ENCODE measurements at regions not wholly inside any gene's neighbourhood (a gene's known extent, or its start where the extent isn't known, plus 50 kb on each side); places are given as distances from the start of the nearest gene placed in this dataset.

GRCh38 chr3:30355622-30356021 lies 250.8 kb upstream of the TGFBR2 start:
- Histone ChIP-seq H3K4me1 (ENCODE audit: control insufficient read depth, extremely low read depth, insufficient read depth, low read length) (no peaks in the 10 kb centered on the region), H3K9me3 (ENCODE audit: control insufficient read depth, insufficient read depth, low read depth, low read length) (no peaks in the 10 kb centered on the region), H3K4me2 (ENCODE audit: extremely low read depth, insufficient read depth, low read length) (no peak overlapping the region), H3K36me3 (ENCODE audit: control insufficient read depth, insufficient read depth, low read length) (no peaks in the 10 kb centered on the region), H3K27me3 (ENCODE audit: control insufficient read depth, insufficient read depth, low read length) (no peaks in the 10 kb centered on the region), H3K79me2 (ENCODE audit: control insufficient read depth, insufficient read depth, low read length) (no peaks in the 10 kb centered on the region), H3K27ac (ENCODE audit: insufficient read depth, low read length) (no peak overlapping the region), H3K9ac (ENCODE audit: insufficient read depth, low read length) (no peak overlapping the region), H4K20me1 (ENCODE audit: control insufficient read depth, extremely low read depth, insufficient read depth, low read length) (no peaks in the 10 kb centered on the region), H2AFZ (ENCODE audit: low read length) (no peak overlapping the region), H3K4me3 (replicated peaks in 1 of 4; ENCODE audit: control extremely low read depth in 1 of 4, insufficient read depth in 1 of 4, low read depth in 3 of 4, low read length in 4 of 4) (no peak overlapping the region)
- peak in 1 of 2 donors; percentile 87 for DNase-seq (ENCODE audit: low read depth in 2 of 2)
- TF ChIP-seq EZH2 (IDR thresholded peaks at IDR 0.05; ENCODE audit: low read length, missing control alignments) = no peak
- no peak for TF ChIP-seq CTCF (conservative IDR thresholded peaks at IDR 0.05 in 1 of 2, IDR thresholded peaks at IDR 0.05 in 1 of 2; ENCODE audit: low read depth in 1 of 2, low read length in 2 of 2)

- DNase-seq (ENCODE audit: low read depth in 2 of 2) = peak in 1 of 2 donors; percentile 69
- no peak overlapping the region for H3K4me3 ChIP-seq (replicated peaks in 1 of 4; ENCODE audit: control extremely low read depth in 1 of 4, insufficient read depth in 1 of 4, low read depth in 3 of 4, low read length in 4 of 4)
- TF ChIP-seq CTCF (conservative IDR thresholded peaks at IDR 0.05 in 1 of 2, IDR thresholded peaks at IDR 0.05 in 1 of 2; ENCODE audit: low read depth in 1 of 2, low read length in 2 of 2) (no peak), EZH2 (IDR thresholded peaks at IDR 0.05; ENCODE audit: low read length, missing control alignments) (no peak)
- no peaks in the 10 kb centered on the region for H3K36me3 ChIP-seq (ENCODE audit: control insufficient read depth, insufficient read depth, low read length)
- no peaks in the 10 kb centered on the region for H3K79me2 ChIP-seq (ENCODE audit: control insufficient read depth, insufficient read depth, low read length)
- no peak overlapping the region for H3K4me2 ChIP-seq (ENCODE audit: extremely low read depth, insufficient read depth, low read length)
- no peaks in the 10 kb centered on the region for H3K4me1 ChIP-seq (ENCODE audit: control insufficient read depth, extremely low read depth, insufficient read depth, low read length)
- no peak overlapping the region for H3K27ac ChIP-seq (ENCODE audit: insufficient read depth, low read length)
- H3K27me3 ChIP-seq (ENCODE audit: control insufficient read depth, insufficient read depth, low read length) = no peaks in the 10 kb centered on the region
- no peak overlapping the region for H3K9ac ChIP-seq (ENCODE audit: insufficient read depth, low read length)
- no peak overlapping the region for H2AFZ ChIP-seq (ENCODE audit: low read length)
- H3K9me3 ChIP-seq (ENCODE audit: control insufficient read depth, insufficient read depth, low read depth, low read length) = no peaks in the 10 kb centered on the region
- H4K20me1 ChIP-seq (ENCODE audit: control insufficient read depth, extremely low read depth, insufficient read depth, low read length) = no peaks in the 10 kb centered on the region
Measured at GRCh38 chr3:30356866-30357753, 249.3 kb upstream of the TGFBR2 start.

- Histone ChIP-seq H3K27me3 (ENCODE audit: control insufficient read depth, insufficient read depth, low read length) (no peaks in the 10 kb centered on the region), H2AFZ (ENCODE audit: low read length) (no peak overlapping the region), H3K9ac (ENCODE audit: insufficient read depth, low read length) (no peak overlapping the region), H3K4me2 (ENCODE audit: extremely low read depth, insufficient read depth, low read length) (no peak overlapping the region), H3K79me2 (ENCODE audit: control insufficient read depth, insufficient read depth, low read length) (no peaks in the 10 kb centered on the region), H3K4me1 (ENCODE audit: control insufficient read depth, extremely low read depth, insufficient read depth, low read length) (no peaks in the 10 kb centered on the region), H3K4me3 (replicated peaks in 1 of 4; ENCODE audit: control extremely low read depth in 1 of 4, insufficient read depth in 1 of 4, low read depth in 3 of 4, low read length in 4 of 4) (no peak overlapping the region), H3K27ac (ENCODE audit: insufficient read depth, low read length) (no peak overlapping the region), H3K36me3 (ENCODE audit: control insufficient read depth, insufficient read depth, low read length) (no peaks in the 10 kb centered on the region), H4K20me1 (ENCODE audit: control insufficient read depth, extremely low read depth, insufficient read depth, low read length) (no peaks in the 10 kb centered on the region), H3K9me3 (ENCODE audit: control insufficient read depth, insufficient read depth, low read depth, low read length) (no peaks in the 10 kb centered on the region)
- DNase-seq (ENCODE audit: low read depth in 2 of 2) = no peak
- TF ChIP-seq CTCF (conservative IDR thresholded peaks at IDR 0.05 in 1 of 2, IDR thresholded peaks at IDR 0.05 in 1 of 2; ENCODE audit: low read depth in 1 of 2, low read length in 2 of 2) (no peak), EZH2 (IDR thresholded peaks at IDR 0.05; ENCODE audit: low read length, missing control alignments) (no peak)
Measured at GRCh38 chr3:30357897-30358296, 248.5 kb upstream of the TGFBR2 start.

Data from fibroblast of lung (primary cell).